HG03432 (cell line): ENCODE measurements at regions not wholly inside any gene's neighbourhood (a gene's known extent, or its start where the extent isn't known, plus 50 kb on each side); places are given as distances from the start of the nearest gene placed in this dataset.

Experiments used
- ATAC-seq: cut with Tn5 transposase; IDR thresholded peaks from one replicate; pipeline ENCODE4 v1.9.1; 2021; ENCODE audit warnings: mild to moderate bottlenecking, moderate library complexity; ENCODE audit not compliant: unreplicated experiment

GRCh38 chr17:68706356-68706920 is 105.3 kb upstream of the FAM20A start:
- ATAC-seq: no peak

GRCh38 chr17:68705714-68706076 is 104.5 kb upstream of the FAM20A start:
- no peak for ATAC-seq

DNA sequence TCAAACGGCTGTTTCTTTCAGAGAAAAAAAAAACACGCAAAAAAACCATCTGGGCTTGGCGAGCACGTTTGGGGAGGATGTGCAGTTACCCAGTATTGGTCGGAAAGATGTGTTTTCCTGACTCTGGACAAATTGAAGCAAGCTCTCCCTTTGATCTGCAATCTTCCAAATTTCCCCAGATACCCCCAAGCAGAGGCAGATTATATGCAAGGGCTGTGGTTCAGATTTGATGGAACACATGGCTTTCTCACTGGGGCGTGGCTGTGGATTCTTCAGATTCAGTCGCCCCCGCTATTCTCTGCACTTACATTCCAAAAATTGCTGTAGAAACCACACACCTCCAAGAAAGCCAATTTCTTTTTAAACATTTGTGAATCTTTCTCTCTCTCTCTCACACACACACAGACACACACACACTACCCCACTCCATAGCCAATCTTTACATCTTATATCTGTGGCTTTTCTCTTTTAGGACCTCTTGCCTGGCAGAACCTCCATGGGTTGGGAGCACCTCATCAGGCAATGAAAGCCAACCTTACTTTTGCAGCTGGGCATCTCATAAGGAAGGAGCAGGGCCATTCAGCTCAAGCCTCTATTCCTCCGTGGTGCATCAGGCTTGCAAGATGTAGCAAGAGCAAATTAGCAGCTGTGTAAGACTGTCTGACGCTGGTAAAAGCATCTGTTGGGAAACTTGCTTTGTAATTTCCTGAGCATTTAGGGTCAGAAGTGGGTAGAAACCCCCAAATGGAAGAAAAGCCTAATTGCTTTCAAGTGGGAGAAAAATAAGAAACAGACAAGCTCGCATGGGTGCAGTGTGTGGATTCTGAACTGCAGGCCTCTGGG is 103.9 kb upstream of the FAM20A start:
- ATAC-seq: no peak

DNA sequence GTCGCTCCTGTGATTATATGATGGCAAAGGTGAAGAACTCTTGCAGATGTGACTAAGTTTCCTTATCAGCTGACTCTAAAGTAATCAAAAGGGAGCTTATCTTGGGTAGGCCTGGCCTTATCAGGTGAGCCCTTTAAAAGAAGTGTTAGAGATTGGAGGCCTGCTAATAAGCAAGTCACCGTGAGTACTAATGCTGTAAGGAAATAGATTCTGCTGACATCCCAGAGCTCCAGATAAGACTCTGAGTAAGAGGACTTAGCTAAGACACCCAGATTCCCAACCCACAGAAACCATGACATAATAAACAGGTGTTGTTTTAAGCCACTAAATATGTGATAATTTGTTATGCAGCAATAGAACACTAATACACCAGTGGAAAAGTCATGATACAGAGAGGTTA is 99.9 kb upstream of the FAM20A start:
- no peak for ATAC-seq

- no peak for ATAC-seq
Measured at GRCh38 chr17:68700421-68700820, 99.3 kb upstream of the FAM20A start.

GRCh38 chr17:68699936-68700335 is 98.8 kb upstream of the FAM20A start:
- no peak for ATAC-seq

- no peak for ATAC-seq
Measured at GRCh38 chr17:68698746-68699145, 97.6 kb upstream of the FAM20A start.

DNA sequence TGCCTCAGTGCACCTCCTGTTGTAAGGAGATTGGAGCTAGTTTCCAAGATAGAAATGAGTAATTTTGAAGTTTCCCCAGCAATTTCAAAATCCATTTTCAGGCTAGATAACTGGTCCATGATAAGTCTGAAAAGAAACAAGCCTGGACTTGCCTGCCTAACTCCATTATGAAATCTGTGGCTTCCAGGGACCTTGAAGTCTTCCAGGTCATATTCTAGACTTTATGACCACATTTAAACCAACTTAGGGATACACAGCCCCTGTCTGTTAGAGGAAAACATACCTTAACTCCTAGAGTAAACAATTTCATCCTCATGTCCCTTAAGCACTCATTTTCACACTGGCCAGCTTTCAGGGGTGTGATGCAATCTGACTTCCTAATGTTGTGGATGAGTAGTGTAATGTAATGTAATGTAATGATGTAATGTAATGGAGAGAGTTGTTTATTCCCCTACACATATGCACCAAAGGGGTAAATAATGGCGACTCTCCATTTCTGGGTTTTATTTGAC is 96.7 kb upstream of the FAM20A start:
- no peak for ATAC-seq

GRCh38 chr17:68695659-68696058 is 94.5 kb upstream of the FAM20A start:
- ATAC-seq: no peak

DNA sequence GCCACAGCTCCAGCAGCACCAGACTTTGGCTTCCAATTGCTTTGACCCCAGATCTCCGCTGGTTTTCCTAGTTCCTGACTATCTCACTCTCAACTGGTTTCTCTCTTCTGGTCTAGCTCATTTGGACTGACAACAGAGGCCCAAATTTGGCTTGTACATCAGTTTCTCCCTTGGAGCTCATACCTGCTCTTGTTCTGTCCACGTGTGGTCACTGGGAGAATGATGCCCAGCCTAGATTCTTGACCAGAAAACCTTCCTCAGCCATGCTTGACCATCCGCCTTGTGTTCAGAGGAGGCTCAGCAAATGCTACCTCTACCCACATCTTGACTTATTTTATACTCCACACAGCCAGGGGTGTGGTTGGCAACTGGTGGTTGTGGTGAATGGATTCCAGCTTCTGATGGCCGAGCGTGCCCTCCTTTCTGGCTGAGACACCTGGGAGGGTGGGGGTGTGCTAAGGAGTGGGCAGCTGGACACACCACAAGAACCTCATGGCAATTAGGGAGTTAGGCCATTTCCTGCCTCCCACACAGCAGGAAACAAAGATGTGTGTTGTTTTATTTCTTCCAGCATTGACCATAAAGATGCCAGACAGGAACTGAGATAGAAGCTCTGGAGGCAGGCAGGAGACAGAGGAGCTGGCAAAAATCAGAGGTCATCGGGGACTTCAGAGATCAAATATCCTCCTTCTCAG is 93.8 kb upstream of the FAM20A start:
- ATAC-seq: no peak

- no peak for ATAC-seq
Measured at GRCh38 chr17:68693896-68694295, 92.7 kb upstream of the FAM20A start.

DNA sequence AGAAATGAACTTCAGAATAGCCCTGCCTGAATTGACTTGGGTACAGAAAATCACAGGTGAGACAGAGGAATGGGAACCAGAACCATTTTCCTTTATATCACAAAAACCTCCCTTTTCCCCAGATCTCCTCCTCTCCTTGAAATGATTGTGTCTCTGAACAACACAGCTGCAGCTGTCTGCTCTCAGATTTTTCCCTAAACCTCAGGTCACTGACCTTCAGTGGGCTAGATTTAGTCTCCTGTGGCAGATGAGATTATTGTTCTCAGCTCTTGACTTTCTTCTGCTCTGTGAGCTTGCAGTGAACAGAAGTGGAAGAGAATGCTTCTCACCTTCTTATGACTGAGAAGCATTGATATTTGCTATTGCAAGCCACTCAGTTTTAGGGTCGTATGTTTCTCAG is 92.3 kb upstream of the FAM20A start:
- ATAC-seq: no peak

DNA sequence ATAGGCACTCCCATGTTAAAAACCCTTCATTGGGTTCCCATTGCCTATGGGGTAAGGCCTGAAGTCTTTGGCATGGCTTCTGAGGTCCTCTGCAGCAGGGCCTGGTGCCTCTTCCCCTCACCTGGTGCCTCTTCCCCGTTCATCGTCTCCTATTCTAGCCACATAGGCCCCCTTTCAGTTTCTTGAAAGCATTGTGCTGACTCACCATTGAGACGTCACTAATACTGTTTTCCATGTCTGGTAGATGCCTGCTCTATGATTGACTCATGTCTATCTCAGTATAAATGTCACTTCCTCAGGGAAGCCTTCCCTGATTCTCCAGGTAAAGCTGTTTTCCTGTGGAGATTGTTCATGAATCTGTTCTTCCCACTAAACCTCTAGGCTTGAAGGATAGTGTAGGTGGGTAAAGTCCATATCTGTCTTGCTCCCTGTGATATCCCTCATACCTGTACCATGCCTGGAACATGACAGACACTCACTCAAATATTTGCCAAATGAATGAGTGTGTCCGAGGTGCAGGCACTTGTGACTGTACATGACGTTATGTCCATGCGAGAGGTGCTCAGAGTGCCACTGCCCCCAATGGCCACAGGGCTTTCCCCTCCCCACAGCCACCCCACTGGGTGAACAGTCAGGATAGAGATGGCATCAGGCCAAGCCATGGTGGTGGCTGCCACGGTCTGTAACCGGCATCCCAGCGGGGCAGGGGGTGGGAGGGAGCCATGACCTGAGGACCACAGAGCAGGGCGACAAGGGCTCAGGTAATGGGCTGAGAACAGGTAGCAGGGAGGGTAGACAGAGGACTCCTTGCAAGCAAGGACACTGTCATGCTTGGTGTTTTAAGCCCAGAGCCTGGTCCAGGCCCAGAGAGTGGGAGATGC is 85.2 kb upstream of the FAM20A start:
- no peak for ATAC-seq

- ATAC-seq: no peak
Measured at GRCh38 chr17:68684949-68685357, 83.8 kb upstream of the FAM20A start.

- ATAC-seq: no peak
Measured at GRCh38 chr17:68682903-68683302, 81.7 kb upstream of the FAM20A start.

GRCh38 chr17:68679882-68680281 is 78.7 kb upstream of the FAM20A start:
- no peak for ATAC-seq

DNA sequence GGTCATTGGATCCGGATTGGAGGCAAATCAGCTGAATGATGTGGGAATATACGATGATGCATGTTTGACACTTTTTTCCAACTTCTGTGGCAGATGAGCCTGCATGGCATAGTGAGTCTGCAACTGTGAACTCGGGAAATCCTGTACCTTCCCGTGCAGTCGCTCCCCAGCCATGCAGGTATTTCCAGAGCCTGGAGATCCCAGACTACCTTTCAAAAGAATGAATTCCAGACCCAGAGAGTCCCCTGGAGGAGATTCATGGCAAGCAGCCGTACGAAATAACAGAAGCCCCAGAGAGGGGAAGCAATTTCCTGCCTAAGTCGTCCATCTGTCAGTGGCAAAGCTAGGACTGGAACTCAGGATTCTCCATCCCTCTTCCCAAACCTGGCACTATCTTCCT is 75.7 kb upstream of the FAM20A start:
- no peak for ATAC-seq

DNA sequence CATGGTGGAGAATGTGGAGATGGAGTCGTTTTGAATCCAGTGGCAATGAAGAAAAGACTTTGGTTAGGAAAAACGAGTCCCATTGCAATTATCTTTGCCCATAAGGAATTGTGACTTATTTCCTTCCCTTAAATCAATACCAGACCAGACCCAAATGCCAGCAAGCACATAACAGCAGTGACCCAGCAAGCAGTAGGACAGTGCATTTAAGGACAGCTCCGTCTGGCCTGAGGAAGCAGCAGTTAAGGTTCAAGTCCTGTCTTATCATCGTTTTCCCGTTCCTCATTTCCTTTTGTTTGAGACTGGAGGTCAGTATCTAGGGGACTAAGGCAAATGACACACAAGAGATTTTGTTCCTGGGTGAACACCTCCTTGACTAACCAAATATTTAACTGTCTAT is 74.6 kb upstream of the FAM20A start:
- no peak for ATAC-seq

GRCh38 chr17:68674029-68674925 is 73.1 kb upstream of the FAM20A start:
- no peak for ATAC-seq
